Hepatocyte (in vitro differentiated cells): ENCODE measurements at regions not wholly inside any gene's neighbourhood (a gene's known extent, or its start where the extent isn't known, plus 50 kb on each side); places are given as distances from the start of the nearest gene placed in this dataset.

Experiments used
- CTCF ChIP-seq: fragments of 200-600 bp; sonication (generic); IDR thresholded peaks from 2 replicates; pipeline ENCODE4 v1.5.1; 2016; ENCODE audit warnings: antibody characterized with exemption, mild to moderate bottlenecking; ENCODE audit not compliant: poor library complexity
- EZH2phosphoT487 ChIP-seq: fragments of 200-600 bp; sonication (generic); IDR thresholded peaks from one replicate; pipeline ENCODE4 v1.6.1; 2018; ENCODE audit warnings: antibody characterized with exemption, mild to moderate bottlenecking, low read depth, moderate library complexity; ENCODE audit not compliant: unreplicated experiment, severe bottlenecking

GRCh38 chr3:84666468-84666867 is 292.3 kb upstream of the CADM2 start:
- TF ChIP-seq CTCF = no peak
- no peak for TF ChIP-seq EZH2phosphoT487
